ENCODE measurements at regions not wholly inside any gene's neighbourhood (a gene's known extent, or its start where the extent isn't known, plus 50 kb on each side); places are given as distances from the start of the nearest gene placed in this dataset.

DNA sequence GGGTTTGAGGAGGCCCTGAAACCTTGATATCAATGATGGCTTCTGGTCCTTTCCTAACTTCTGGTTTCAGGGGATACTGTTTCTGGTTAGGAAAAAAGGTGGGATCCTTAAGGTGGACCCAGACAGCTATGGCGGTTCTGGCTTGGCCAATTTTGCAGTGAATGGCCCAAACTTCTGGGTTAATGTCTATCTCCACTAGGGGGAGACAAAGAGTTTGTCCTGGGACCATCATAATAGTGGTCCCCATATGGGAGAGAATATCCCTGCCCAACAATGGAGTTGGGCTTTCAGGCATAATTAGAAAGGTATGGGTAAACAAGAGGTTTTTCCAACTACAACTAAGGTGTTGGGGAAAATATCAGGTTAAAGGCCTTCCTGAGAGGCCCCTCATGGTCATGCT lies 273.5 kb downstream of the CALCRL start:
- peaks cover under 1 to 7% (median 6%) of the 10 kb centered on the region in 3 donors for H3K4me1 Mint-ChIP-seq
- H3K36me3 Mint-ChIP-seq = no peaks in the 10 kb centered on the region
- no peak overlapping the region for H3K4me3 Mint-ChIP-seq
- H3K27me3 Mint-ChIP-seq = no peaks in the 10 kb centered on the region
- H3K9me3 Mint-ChIP-seq = peaks cover 0 to 4% (median 0%) of the 10 kb centered on the region in 3 donors
- no peak overlapping the region for H3K27ac Mint-ChIP-seq

DNA sequence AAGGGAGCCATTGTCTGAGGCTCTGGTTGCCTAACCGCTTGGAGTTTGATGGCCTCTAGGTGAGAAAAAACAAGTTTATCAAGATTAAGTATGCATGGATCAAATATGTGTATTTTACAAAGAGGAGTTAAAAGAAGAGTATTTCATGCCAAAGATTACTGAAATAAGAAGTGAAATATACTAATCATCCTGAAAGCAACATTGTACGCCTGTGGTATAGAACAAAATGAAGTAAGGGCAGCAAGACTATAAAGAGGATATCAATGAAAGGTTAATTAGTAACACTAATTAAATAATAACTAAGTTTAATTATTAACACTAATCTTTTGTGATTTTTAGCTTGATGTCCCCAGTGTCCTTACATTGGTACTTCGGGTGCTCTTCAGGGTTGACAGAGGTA lies 276.7 kb downstream of the CALCRL start:
- Mint-ChIP-seq H3K4me1 (peaks cover 11 to 15% (median 12%) of the 10 kb centered on the region in 3 donors), H3K9me3 (peaks cover 0 to 4% (median 0%) of the 10 kb centered on the region in 3 donors), H3K36me3 (no peaks in the 10 kb centered on the region), H3K27me3 (no peaks in the 10 kb centered on the region), H3K4me3 (no peak overlapping the region), H3K27ac (no peak overlapping the region)

- no peak overlapping the region for H3K4me3 Mint-ChIP-seq
- peaks cover 1% of the 10 kb centered on the region for H3K36me3 Mint-ChIP-seq
- H3K27me3 Mint-ChIP-seq = no peaks in the 10 kb centered on the region
- H3K27ac Mint-ChIP-seq = no peak overlapping the region
- H3K9me3 Mint-ChIP-seq = peaks cover 0 to 6% (median 0%) of the 10 kb centered on the region in 3 donors
- H3K4me1 Mint-ChIP-seq = peaks cover 11 to 15% (median 12%) of the 10 kb centered on the region in 3 donors
Observed at GRCh38 chr2:187169864-187170263, 278.2 kb downstream of the CALCRL start.

- Mint-ChIP-seq H3K36me3 (peaks cover 1% of the 10 kb centered on the region), H3K4me3 (peak overlapping the region in 2 of 4 donors; percentile 41 to 48), H3K27me3 (no peaks in the 10 kb centered on the region), H3K9me3 (peaks cover 0 to 6% (median 0%) of the 10 kb centered on the region in 3 donors), H3K27ac (peak overlapping the region in 2 of 3 donors; percentile 56 to 77), H3K4me1 (peaks cover 11 to 15% (median 12%) of the 10 kb centered on the region in 3 donors)
Observed at GRCh38 chr2:187168720-187169713, 279.0 kb downstream of the CALCRL start.

GRCh38 chr2:187167491-187167890 lies 280.6 kb downstream of the CALCRL start:
- no peak overlapping the region for H3K27ac Mint-ChIP-seq
- H3K27me3 Mint-ChIP-seq = no peaks in the 10 kb centered on the region
- peaks cover 1% of the 10 kb centered on the region for H3K36me3 Mint-ChIP-seq
- H3K9me3 Mint-ChIP-seq = peaks cover 0 to 6% (median 0%) of the 10 kb centered on the region in 3 donors
- peaks cover 11 to 15% (median 12%) of the 10 kb centered on the region in 3 donors for H3K4me1 Mint-ChIP-seq
- H3K4me3 Mint-ChIP-seq = no peak overlapping the region

GRCh38 chr2:187165936-187166610 lies 282.0 kb downstream of the CALCRL start:
- Mint-ChIP-seq H3K27ac (no peak overlapping the region), H3K4me1 (peaks cover 11 to 12% (median 12%) of the 10 kb centered on the region in 3 donors), H3K9me3 (peaks cover 0 to 2% (median 0%) of the 10 kb centered on the region in 3 donors), H3K36me3 (peaks cover 1% of the 10 kb centered on the region), H3K27me3 (no peaks in the 10 kb centered on the region), H3K4me3 (no peak overlapping the region)

GRCh38 chr2:187158452-187158851 lies 289.6 kb downstream of the CALCRL start:
- H3K4me1 Mint-ChIP-seq = no peaks in the 10 kb centered on the region
- no peaks in the 10 kb centered on the region for H3K36me3 Mint-ChIP-seq
- H3K27me3 Mint-ChIP-seq = no peaks in the 10 kb centered on the region
- no peak overlapping the region for H3K27ac Mint-ChIP-seq
- no peak overlapping the region for H3K4me3 Mint-ChIP-seq
- H3K9me3 Mint-ChIP-seq = peaks cover 3 to 13% (median 8%) of the 10 kb centered on the region in 3 donors

DNA sequence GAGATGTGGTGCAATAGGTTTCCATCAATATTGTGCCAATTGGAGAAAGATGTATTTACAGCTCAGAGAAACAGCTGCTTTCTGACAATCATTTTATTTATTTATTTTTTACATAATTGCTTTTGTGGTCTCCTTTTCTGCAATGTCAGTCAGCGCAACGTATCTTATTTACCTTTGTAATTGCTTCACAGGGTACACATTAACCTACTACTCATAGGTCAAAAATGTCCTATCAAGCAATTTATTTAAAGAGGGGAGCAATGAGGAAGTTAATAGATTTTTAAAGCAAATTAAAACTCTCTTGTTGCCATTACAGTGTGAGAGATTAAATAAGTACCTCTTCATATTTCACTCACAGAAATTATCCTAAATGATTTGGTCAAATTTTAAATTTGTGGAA lies 291.0 kb downstream of the CALCRL start:
- Mint-ChIP-seq H3K27me3 (no peaks in the 10 kb centered on the region), H3K36me3 (no peaks in the 10 kb centered on the region), H3K4me3 (no peak overlapping the region), H3K4me1 (no peaks in the 10 kb centered on the region), H3K9me3 (peaks cover 3 to 13% (median 8%) of the 10 kb centered on the region in 3 donors), H3K27ac (no peak overlapping the region)

GRCh38 chr2:187155476-187155875 lies 292.6 kb downstream of the CALCRL start:
- peaks cover 3 to 13% (median 8%) of the 10 kb centered on the region in 3 donors for H3K9me3 Mint-ChIP-seq
- no peaks in the 10 kb centered on the region for H3K36me3 Mint-ChIP-seq

GRCh38 chr2:187150670-187151069 lies 297.4 kb downstream of the CALCRL start:
- Mint-ChIP-seq H3K4me3 (no peak overlapping the region), H3K36me3 (no peaks in the 10 kb centered on the region), H3K27ac (no peak overlapping the region), H3K4me1 (no peaks in the 10 kb centered on the region), H3K27me3 (no peaks in the 10 kb centered on the region), H3K9me3 (peaks cover 2 to 8% (median 5%) of the 10 kb centered on the region in 3 donors)

More at GRCh38 chr2:187155476-187155875, 292.6 kb downstream of the CALCRL start:
- Mint-ChIP-seq H3K4me3 (no peak overlapping the region), H3K27me3 (no peaks in the 10 kb centered on the region), H3K4me1 (no peaks in the 10 kb centered on the region), H3K27ac (no peak overlapping the region)

- H3K4me3 Mint-ChIP-seq = no peak overlapping the region
- H3K27ac Mint-ChIP-seq = no peak overlapping the region
- H3K9me3 Mint-ChIP-seq = peaks cover 0 to 1% (median 0%) of the 10 kb centered on the region in 3 donors
- H3K4me1 Mint-ChIP-seq = no peaks in the 10 kb centered on the region
- no peaks in the 10 kb centered on the region for H3K27me3 Mint-ChIP-seq
- H3K36me3 Mint-ChIP-seq = no peaks in the 10 kb centered on the region
Observed at GRCh38 chr2:187148059-187148714, 299.2 kb upstream of the ZSWIM2 start.

DNA sequence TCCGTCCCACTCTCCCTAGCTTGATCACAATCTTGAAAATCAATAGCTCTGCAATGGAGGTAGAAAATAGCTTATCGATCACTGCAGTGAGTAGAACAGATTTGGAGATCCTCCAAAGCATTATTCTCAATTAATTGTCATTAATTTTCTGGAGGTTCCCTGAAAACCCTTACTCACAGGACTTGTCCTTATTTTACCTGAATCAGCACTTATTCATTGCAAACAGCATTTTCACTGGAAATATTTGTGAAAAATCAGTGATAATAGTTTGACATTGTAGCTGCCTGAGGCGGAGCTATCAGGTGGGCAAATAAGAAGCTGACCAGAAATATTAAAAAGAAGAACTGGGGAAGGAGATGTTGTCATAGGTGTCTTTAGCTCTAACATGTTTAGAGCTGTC lies 294.6 kb upstream of the ZSWIM2 start:
- H3K27me3 Mint-ChIP-seq = no peaks in the 10 kb centered on the region
- H3K4me3 Mint-ChIP-seq = no peak overlapping the region
- H3K9me3 Mint-ChIP-seq = peaks cover 0 to 1% (median 0%) of the 10 kb centered on the region in 3 donors
- no peak overlapping the region for H3K27ac Mint-ChIP-seq
- H3K36me3 Mint-ChIP-seq = no peaks in the 10 kb centered on the region
- H3K4me1 Mint-ChIP-seq = no peaks in the 10 kb centered on the region

- no peak overlapping the region for H3K4me3 Mint-ChIP-seq
- no peaks in the 10 kb centered on the region for H3K4me1 Mint-ChIP-seq
- no peak overlapping the region for H3K27ac Mint-ChIP-seq
- no peaks in the 10 kb centered on the region for H3K27me3 Mint-ChIP-seq
- no peaks in the 10 kb centered on the region for H3K9me3 Mint-ChIP-seq
- H3K36me3 Mint-ChIP-seq = no peaks in the 10 kb centered on the region
Observed at GRCh38 chr2:187139469-187139868, 290.5 kb upstream of the ZSWIM2 start.

DNA sequence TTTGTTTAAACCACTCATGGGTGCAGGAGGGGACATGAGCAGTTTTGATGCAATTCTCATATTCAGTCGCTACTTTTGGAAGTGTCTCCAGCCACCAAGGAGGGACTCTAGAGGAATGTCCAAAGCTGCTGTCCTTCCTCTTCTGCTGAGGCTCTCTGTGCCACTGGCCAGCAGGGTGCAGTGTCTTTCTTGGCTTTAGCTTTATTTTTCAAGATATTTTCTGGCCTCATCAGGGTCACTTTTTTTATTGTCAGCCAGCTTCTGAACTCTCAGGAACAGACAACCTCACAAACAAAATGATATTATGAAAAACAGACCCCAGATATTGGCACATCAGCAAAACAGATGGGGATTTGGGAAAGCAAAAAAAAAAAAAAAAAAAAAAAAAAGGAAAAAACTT lies 289.3 kb upstream of the ZSWIM2 start:
- Mint-ChIP-seq H3K9me3 (no peaks in the 10 kb centered on the region), H3K36me3 (no peaks in the 10 kb centered on the region), H3K27ac (no peak overlapping the region), H3K4me1 (no peaks in the 10 kb centered on the region), H3K4me3 (no peak overlapping the region), H3K27me3 (no peaks in the 10 kb centered on the region)

- no peaks in the 10 kb centered on the region for H3K27me3 Mint-ChIP-seq
- H3K9me3 Mint-ChIP-seq = no peaks in the 10 kb centered on the region
- no peak overlapping the region for H3K27ac Mint-ChIP-seq
- no peaks in the 10 kb centered on the region for H3K36me3 Mint-ChIP-seq
- H3K4me3 Mint-ChIP-seq = no peak overlapping the region
- no peaks in the 10 kb centered on the region for H3K4me1 Mint-ChIP-seq
Observed at GRCh38 chr2:187136646-187137045, 287.7 kb upstream of the ZSWIM2 start.

Data from IgD-negative memory B cell (primary cell).